ENCODE measurements at regions not wholly inside any gene's neighbourhood (a gene's known extent, or its start where the extent isn't known, plus 50 kb on each side); places are given as distances from the start of the nearest gene placed in this dataset.

DNA sequence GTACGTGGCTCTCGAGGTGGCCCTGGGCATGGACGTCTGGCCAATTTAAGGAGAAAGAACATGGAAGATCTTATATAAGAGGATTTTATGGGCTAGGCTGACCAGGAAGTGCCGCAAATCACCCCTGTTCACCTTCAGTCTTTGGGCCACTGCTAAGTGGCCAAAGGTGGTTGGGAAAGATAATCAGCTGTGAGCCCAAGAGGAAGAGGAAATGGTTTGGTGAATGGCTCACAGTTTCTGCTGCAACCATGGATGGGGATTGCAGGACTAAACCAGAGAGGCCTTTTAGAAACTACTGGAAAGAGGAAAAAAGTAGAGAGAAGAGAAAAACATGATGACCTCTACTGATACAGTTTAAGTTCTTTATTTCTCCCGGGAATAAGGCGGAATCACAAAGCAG, 96.0 kb upstream of the ARHGAP20 start:
- TF ChIP-seq, protein P1, sequence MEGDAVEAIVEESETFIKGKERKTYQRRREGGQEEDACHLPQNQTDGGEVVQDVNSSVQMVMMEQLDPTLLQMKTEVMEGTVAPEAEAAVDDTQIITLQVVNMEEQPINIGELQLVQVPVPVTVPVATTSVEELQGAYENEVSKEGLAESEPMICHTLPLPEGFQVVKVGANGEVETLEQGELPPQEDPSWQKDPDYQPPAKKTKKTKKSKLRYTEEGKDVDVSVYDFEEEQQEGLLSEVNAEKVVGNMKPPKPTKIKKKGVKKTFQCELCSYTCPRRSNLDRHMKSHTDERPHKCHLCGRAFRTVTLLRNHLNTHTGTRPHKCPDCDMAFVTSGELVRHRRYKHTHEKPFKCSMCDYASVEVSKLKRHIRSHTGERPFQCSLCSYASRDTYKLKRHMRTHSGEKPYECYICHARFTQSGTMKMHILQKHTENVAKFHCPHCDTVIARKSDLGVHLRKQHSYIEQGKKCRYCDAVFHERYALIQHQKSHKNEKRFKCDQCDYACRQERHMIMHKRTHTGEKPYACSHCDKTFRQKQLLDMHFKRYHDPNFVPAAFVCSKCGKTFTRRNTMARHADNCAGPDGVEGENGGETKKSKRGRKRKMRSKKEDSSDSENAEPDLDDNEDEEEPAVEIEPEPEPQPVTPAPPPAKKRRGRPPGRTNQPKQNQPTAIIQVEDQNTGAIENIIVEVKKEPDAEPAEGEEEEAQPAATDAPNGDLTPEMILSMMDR (IDR thresholded peaks at IDR 0.05; ENCODE audit: insufficient read depth, low read length, poor library complexity, severe bottlenecking), result no peak
- no peak for TF ChIP-seq EZH2phosphoT487 (conservative IDR thresholded peaks at IDR 0.05; ENCODE audit: low read length)
